HEK293 (cell line): ENCODE measurements at regions not wholly inside any gene's neighbourhood (a gene's known extent, or its start where the extent isn't known, plus 50 kb on each side); places are given as distances from the start of the nearest gene placed in this dataset.

ENCODE experiments used
- CTCF ChIA-PET: fragments of 350-600 bp; formaldehyde crosslinking; extraction: SDS; loops from one replicate; lab custom pipeline; 2021; ENCODE audit warnings: antibody characterized with exemption; lab: Yijun Ruan, JAX
- POLR2A ChIA-PET: fragments of 300-600 bp; formaldehyde crosslinking; extraction: SDS; loops from one replicate; lab custom pipeline; 2020; ENCODE audit warnings: antibody characterized with exemption, inconsistent platforms; lab: Yijun Ruan, JAX
- H3K27ac ChIP-seq: fragments of 200-500 bp; sonication (Bioruptor generic); 2 replicates; pipeline ENCODE4 v1.5.1; 2014; ENCODE audit warnings: low read depth, low read length, control low read depth, inconsistent platforms; ENCODE audit errors: extremely low read depth
- H3K36me3 ChIP-seq, 2 experiments: fragments of 200-500 bp in 1 of 2; sonication (Bioruptor generic) in 1 of 2; 1 replicate in 1 of 2; 2 replicates in 1 of 2; pipeline ENCODE4 v1.5.1; 2014 to 2017; ENCODE audit warnings: inconsistent platforms in 2 of 2, low read length in 2 of 2; ENCODE audit not compliant: control insufficient read depth in 2 of 2, insufficient read depth in 1 of 2
- H3K4me1 ChIP-seq: fragments of 200-500 bp; sonication (Bioruptor generic); 2 replicates; pipeline ENCODE4 v1.5.1; 2014; ENCODE audit warnings: mild to moderate bottlenecking, low read length, inconsistent platforms; ENCODE audit not compliant: control insufficient read depth, insufficient read depth
- H3K4me3 ChIP-seq: 2 replicates; pipeline ENCODE4 v1.5.1; 2011; ENCODE audit warnings: low read depth, mild to moderate bottlenecking, control low read depth, low read length, moderate library complexity
- H3K9me3 ChIP-seq: fragments of 200-500 bp; sonication (Bioruptor generic); 2 replicates; pipeline ENCODE4 v1.5.1; 2014; ENCODE audit warnings: low read depth, low read length, inconsistent platforms; ENCODE audit not compliant: control insufficient read depth, insufficient read depth
- INSM2 ChIP-seq: fragments of 450-650 bp; formaldehyde crosslinking; IDR thresholded peaks from 2 replicates; pipeline ENCODE4 v1.5.1; 2016; ENCODE audit warnings: missing biosample characterization, missing genetic modification characterization
- KLF10 ChIP-seq: fragments of 450-650 bp; IDR thresholded peaks from 2 replicates; pipeline ENCODE4 v1.5.1; 2018; ENCODE audit warnings: missing biosample characterization, mild to moderate bottlenecking, missing genetic modification characterization
- KLF16 ChIP-seq: fragments of 450-650 bp; formaldehyde crosslinking; IDR thresholded peaks from 2 replicates; pipeline ENCODE4 v1.5.1; 2017; ENCODE audit warnings: missing biosample characterization, missing genetic modification characterization
- RBAK ChIP-seq: fragments of 450-650 bp; formaldehyde crosslinking; IDR thresholded peaks from 2 replicates; pipeline ENCODE4 v1.5.1; 2016; ENCODE audit warnings: missing biosample characterization, missing genetic modification characterization
- SP3 ChIP-seq: fragments of 450-650 bp; formaldehyde crosslinking; IDR thresholded peaks from 2 replicates; pipeline ENCODE4 v1.5.1; 2016; ENCODE audit warnings: missing biosample characterization, missing genetic modification characterization
- SP7 ChIP-seq: fragments of 450-650 bp; formaldehyde crosslinking; IDR thresholded peaks from 2 replicates; pipeline ENCODE4 v1.5.1; 2016; ENCODE audit warnings: missing biosample characterization, missing genetic modification characterization
- WT1 ChIP-seq: fragments of 450-650 bp; formaldehyde crosslinking; IDR thresholded peaks from 2 replicates; pipeline ENCODE4 v1.5.1; 2016; ENCODE audit warnings: missing biosample characterization, missing genetic modification characterization
- ZBTB1 ChIP-seq: fragments of 450-650 bp; formaldehyde crosslinking; IDR thresholded peaks from 2 replicates; pipeline ENCODE4 v1.5.1; 2016; ENCODE audit warnings: missing biosample characterization, missing genetic modification characterization
- ZBTB20 ChIP-seq: fragments of 450-650 bp; formaldehyde crosslinking; IDR thresholded peaks from 2 replicates; pipeline ENCODE4 v1.5.1; 2016; ENCODE audit warnings: missing biosample characterization, missing genetic modification characterization
- ZBTB48 ChIP-seq: fragments of 450-650 bp; formaldehyde crosslinking; IDR thresholded peaks from 2 replicates; pipeline ENCODE4 v1.5.1; 2016; ENCODE audit warnings: missing biosample characterization, missing genetic modification characterization
- ZBTB7A ChIP-seq: fragments of 450-650 bp; formaldehyde crosslinking; IDR thresholded peaks from 2 replicates; pipeline ENCODE4 v1.5.1; 2016; ENCODE audit warnings: low read depth, missing biosample characterization, missing genetic modification characterization
- ZFHX2 ChIP-seq: fragments of 450-650 bp; formaldehyde crosslinking; conservative IDR thresholded peaks from 2 replicates; pipeline ENCODE4 v1.5.1; 2016; ENCODE audit warnings: missing biosample characterization, missing genetic modification characterization
- ZFP37 ChIP-seq: fragments of 450-650 bp; formaldehyde crosslinking; IDR thresholded peaks from 2 replicates; pipeline ENCODE4 v1.5.1; 2016; ENCODE audit warnings: missing biosample characterization, missing genetic modification characterization
- ZNF132 ChIP-seq: fragments of 450-650 bp; formaldehyde crosslinking; IDR thresholded peaks from 2 replicates; pipeline ENCODE4 v1.5.1; 2017; ENCODE audit warnings: missing biosample characterization, missing genetic modification characterization, borderline replicate concordance
- ZNF2 ChIP-seq: fragments of 450-650 bp; formaldehyde crosslinking; IDR thresholded peaks from 2 replicates; pipeline ENCODE4 v1.5.1; 2016; ENCODE audit warnings: missing biosample characterization, missing genetic modification characterization
- ZNF23 ChIP-seq: fragments of 450-650 bp; formaldehyde crosslinking; IDR thresholded peaks from 2 replicates; pipeline ENCODE4 v1.5.1; 2016; ENCODE audit warnings: missing biosample characterization, missing genetic modification characterization, borderline replicate concordance
- ZNF341 ChIP-seq: fragments of 450-650 bp; formaldehyde crosslinking; IDR thresholded peaks from 2 replicates; pipeline ENCODE4; 2016; ENCODE audit warnings: low read depth, missing biosample characterization, missing genetic modification characterization
- ZNF354C ChIP-seq: fragments of 450-650 bp; formaldehyde crosslinking; IDR thresholded peaks from 2 replicates; pipeline ENCODE4 v1.5.1; 2016; ENCODE audit warnings: missing biosample characterization, missing genetic modification characterization, low read depth, borderline replicate concordance
- ZNF48 ChIP-seq: fragments of 450-650 bp; formaldehyde crosslinking; IDR thresholded peaks from 2 replicates; pipeline ENCODE4 v1.5.1; 2016; ENCODE audit warnings: missing biosample characterization, missing genetic modification characterization
- ZNF510 ChIP-seq: fragments of 450-650 bp; formaldehyde crosslinking; IDR thresholded peaks from 2 replicates; pipeline ENCODE4 v1.5.1; 2018; ENCODE audit warnings: mild to moderate bottlenecking, missing genetic modification characterization, missing biosample characterization; ENCODE audit not compliant: insufficient replicate concordance
- ZNF529 ChIP-seq: fragments of 450-650 bp; formaldehyde crosslinking; IDR thresholded peaks from 2 replicates; pipeline ENCODE4 v1.5.1; 2017; ENCODE audit warnings: missing genetic modification characterization, missing biosample characterization; ENCODE audit not compliant: insufficient replicate concordance
- ZNF549 ChIP-seq: fragments of 450-650 bp; IDR thresholded peaks from 2 replicates; pipeline ENCODE4 v1.5.1; 2018; ENCODE audit warnings: missing biosample characterization, missing genetic modification characterization, mild to moderate bottlenecking, inconsistent platforms, moderate library complexity
- ZNF610 ChIP-seq: fragments of 450-650 bp; formaldehyde crosslinking; IDR thresholded peaks from 2 replicates; pipeline ENCODE4 v1.5.1; 2016; ENCODE audit warnings: missing biosample characterization, missing genetic modification characterization, borderline replicate concordance
- ZNF677 ChIP-seq: fragments of 450-650 bp; IDR thresholded peaks from 2 replicates; pipeline ENCODE4 v1.5.0; 2018; ENCODE audit warnings: missing biosample characterization, mild to moderate bottlenecking, missing genetic modification characterization, moderate library complexity
- ZNF777 ChIP-seq: fragments of 450-650 bp; formaldehyde crosslinking; IDR thresholded peaks from 2 replicates; pipeline ENCODE4 v1.5.1; 2017; ENCODE audit warnings: missing biosample characterization, missing genetic modification characterization, borderline replicate concordance
- TF ChIP-seq, protein P1 (sequence below): IDR thresholded peaks from 2 replicates; pipeline ENCODE4 v1.6.1; 2011; ENCODE audit warnings: mild to moderate bottlenecking, low read depth, low read length, borderline replicate concordance
- TF ChIP-seq, protein P2 (sequence below): fragments of 450-650 bp; formaldehyde crosslinking; IDR thresholded peaks from 2 replicates; pipeline ENCODE4 v1.5.1; 2016; ENCODE audit warnings: missing biosample characterization, missing genetic modification characterization

DNA sequence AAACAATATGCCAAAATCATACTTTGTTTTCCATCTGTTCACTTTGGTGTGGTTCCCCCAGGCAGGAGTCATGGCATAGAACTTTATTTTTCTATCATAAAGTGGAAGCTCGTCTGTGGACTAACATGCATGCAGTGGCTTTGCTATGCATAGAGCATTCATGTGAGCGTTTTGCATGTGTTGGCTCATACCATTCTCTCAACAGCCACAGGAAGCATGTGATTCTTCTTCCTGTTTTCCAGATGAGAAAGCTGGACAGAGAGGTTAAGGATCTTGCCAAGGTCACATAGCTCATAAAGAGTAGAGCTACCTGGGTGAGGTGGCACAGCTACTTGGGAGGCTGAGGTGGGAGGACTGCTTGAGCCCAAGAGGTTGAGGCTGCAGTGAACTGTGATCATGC lies 123.4 kb upstream of the HDGFL1 start:
- Histone ChIP-seq H3K4me1 (peaks cover 5% of the 10 kb centered on the region; the same call in 1 of the 2 replicates), H3K27ac (no peak overlapping the region), H3K4me3 (no peak overlapping the region), H3K36me3 (no peaks in the 10 kb centered on the region), H3K9me3 (no peaks in the 10 kb centered on the region)
- ChIA-PET CTCF (no interaction called here), POLR2A (interaction anchor here (0.6 kb wide), 1 partner anchor 47 kb away, joined by 3 read pairs; no protein-coding TSS in a partner anchor)
- TF ChIP-seq SP7 (tag by site-specific recombination) (no peak), ZNF48 (no peak), ZNF549 (tag by site-specific recombination) (no peak), ZNF2 (tag by site-specific recombination) (no peak), ZNF610 (tag by site-specific recombination) (no peak), ZNF354C (tag by site-specific recombination) (no peak), ZBTB20 (tag by site-specific recombination) (no peak), ZNF510 (tag by site-specific recombination) (no peak), WT1 (tag by site-specific recombination) (no peak), ZNF529 (tag by site-specific recombination) (no peak), KLF10 (tag by site-specific recombination) (no peak), ZNF341 (tag by site-specific recombination) (no peak), ZNF777 (no peak), SP3 (no peak), ZBTB48 (tag by site-specific recombination) (no peak), ZNF677 (no peak), ZFHX2 (no peak)
- TF ChIP-seq, protein P1, sequence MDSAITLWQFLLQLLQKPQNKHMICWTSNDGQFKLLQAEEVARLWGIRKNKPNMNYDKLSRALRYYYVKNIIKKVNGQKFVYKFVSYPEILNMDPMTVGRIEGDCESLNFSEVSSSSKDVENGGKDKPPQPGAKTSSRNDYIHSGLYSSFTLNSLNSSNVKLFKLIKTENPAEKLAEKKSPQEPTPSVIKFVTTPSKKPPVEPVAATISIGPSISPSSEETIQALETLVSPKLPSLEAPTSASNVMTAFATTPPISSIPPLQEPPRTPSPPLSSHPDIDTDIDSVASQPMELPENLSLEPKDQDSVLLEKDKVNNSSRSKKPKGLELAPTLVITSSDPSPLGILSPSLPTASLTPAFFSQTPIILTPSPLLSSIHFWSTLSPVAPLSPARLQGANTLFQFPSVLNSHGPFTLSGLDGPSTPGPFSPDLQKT: no peak

DNA sequence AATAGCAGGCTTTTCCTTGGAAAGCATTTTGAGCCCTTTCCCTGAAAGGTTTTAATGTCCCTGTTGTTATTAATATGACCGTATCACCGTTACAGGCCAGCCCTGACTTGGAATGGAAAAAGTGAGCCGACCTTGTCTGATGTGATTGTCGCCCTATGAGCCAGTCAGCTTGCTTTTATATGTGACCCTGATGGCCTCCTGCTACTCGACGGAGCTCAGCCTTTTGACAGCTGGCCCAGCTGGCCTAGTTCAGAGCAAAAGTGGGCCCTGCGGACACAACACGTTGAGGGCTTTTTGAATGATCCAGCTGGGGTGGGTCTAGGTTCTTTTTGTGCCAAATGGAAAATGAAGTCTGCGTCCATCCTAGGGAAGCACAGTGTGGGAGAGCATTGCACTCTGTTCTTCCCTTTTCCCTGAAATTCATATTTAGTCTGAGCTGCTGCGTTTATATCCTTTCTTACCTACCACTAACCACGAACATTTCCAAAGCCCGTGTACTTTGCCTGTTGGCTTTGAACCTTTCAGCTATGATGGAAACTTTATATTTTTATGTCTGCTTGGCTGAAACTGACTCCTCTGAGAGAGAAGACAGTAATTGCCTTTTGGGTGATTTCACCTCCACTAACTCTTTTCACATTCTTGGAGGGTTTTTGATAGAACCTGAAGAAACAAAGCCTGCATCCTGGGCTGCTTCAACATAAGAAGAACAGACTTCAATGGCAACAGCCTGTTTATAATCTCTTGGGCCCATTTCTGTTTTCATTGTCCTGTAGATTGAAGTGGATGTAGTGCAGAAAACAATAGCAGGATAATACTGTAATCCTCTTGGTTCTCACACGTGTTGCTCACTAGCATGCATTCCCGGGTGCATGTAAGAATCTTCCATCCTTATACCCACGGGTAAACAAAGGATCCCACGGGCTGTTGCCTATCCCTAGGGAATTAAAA lies 121.8 kb upstream of the HDGFL1 start:
- no peak overlapping the region for H3K27ac ChIP-seq
- TF ChIP-seq ZNF132 (no peak), RBAK (no peak), ZNF23 (tag by site-specific recombination) (no peak), ZBTB1 (tag by site-specific recombination) (no peak), KLF16 (tag by site-specific recombination) (no peak), INSM2 (no peak), ZFP37 (tag by site-specific recombination) (no peak), ZBTB7A (tag by site-specific recombination) (no peak)
- TF ChIP-seq, protein P2, sequence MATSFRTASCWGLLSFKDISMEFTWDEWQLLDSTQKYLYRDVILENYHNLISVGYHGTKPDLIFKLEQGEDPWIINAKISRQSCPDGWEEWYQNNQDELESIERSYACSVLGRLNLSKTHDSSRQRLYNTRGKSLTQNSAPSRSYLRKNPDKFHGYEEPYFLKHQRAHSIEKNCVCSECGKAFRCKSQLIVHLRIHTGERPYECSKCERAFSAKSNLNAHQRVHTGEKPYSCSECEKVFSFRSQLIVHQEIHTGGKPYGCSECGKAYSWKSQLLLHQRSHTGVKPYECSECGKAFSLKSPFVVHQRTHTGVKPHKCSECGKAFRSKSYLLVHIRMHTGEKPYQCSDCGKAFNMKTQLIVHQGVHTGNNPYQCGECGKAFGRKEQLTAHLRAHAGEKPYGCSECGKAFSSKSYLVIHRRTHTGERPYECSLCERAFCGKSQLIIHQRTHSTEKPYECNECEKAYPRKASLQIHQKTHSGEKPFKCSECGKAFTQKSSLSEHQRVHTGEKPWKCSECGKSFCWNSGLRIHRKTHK: no peak
- CTCF ChIA-PET: no interaction called here

More for the DNA sequence above, 121.8 kb upstream of the HDGFL1 start:
- Histone ChIP-seq H3K9me3 (no peaks in the 10 kb centered on the region), H3K36me3 (no peaks in the 10 kb centered on the region), H3K4me3 (no peak overlapping the region), H3K4me1 (peaks cover 5% of the 10 kb centered on the region; the same call in 1 of the 2 replicates)
- POLR2A ChIA-PET: no interaction called here
